ENCODE measurements at regions not wholly inside any gene's neighbourhood (a gene's known extent, or its start where the extent isn't known, plus 50 kb on each side); places are given as distances from the start of the nearest gene placed in this dataset.
"Not testable (repeated sequence)": the region's sequence is repeated elsewhere in the genome, so short reads cannot be mapped to it uniquely, and the experiment has no call there.

DNA sequence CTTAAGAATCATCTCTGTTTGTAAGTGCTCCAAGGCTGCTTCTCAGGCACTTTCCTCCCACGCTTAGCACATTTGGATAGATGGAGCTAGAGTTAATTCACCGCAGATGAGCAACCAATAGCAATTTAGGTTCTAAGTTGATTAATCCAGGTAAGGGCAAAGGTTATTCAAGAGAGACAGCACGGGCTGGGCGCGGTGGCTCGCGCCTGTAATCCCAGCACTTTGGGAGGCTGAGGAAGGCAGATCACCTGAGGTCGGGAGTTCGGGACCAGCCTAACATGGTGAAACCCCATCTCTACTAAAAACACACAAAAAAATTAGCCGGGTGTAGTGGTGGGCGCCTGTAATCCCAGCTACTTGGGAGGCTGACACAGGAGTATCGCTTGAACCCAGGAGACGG, 54.5 kb upstream of the UNC13C start:
- DNase-seq; in situ Hi-C loops (cut with HindIII; ENCODE audit: low pct_ligation_motif_present, low pct_unique_long_range_greater_than_20kb, low sequenced_read_pairs): not testable (repeated sequence)

DNA sequence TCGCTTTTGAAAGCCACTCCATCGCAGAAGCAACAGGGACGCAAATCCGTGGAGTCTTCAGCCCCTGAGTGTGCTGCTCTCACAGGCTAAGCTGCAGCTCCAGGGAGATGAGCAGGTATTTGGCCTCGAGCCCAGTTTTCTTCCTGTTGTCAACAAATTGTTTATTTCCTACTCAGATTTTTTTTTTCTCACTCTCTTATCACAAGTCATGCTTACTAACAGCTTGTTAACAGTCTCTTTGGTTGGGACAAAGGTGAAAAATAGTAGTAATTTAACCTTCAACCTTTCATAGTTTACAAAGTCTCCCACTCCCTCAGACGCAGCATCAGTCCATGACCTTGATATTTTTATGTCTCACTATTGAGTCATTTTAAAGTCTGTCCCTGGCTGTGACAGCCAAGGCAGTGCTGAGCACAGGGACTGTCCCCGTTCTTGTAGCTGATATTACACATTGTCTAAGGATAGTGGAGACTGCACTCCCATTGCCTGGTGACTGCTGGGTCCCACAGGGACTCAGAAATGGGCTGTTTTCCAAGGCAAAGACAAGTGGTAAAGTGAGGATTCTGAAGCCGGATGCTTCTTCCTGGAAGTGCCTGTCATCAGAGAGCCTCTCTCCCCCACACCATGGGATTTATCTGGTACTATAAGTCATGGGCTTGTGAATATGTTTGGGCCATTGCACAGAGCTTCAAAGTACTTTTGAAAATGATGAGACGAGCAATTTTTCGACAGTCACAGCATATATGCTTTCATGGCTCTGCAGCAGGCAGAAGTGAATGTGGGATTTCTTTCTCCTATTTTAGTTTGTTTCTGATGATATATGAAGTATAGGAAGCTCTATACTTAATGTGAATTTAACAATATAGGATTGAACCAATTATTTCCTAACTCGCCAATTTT, 59.8 kb upstream of the UNC13C start:
- DNase-seq: no peak
- in situ Hi-C loops (cut with HindIII; ENCODE audit: low pct_ligation_motif_present, low pct_unique_long_range_greater_than_20kb, low sequenced_read_pairs): no loop called here

DNA sequence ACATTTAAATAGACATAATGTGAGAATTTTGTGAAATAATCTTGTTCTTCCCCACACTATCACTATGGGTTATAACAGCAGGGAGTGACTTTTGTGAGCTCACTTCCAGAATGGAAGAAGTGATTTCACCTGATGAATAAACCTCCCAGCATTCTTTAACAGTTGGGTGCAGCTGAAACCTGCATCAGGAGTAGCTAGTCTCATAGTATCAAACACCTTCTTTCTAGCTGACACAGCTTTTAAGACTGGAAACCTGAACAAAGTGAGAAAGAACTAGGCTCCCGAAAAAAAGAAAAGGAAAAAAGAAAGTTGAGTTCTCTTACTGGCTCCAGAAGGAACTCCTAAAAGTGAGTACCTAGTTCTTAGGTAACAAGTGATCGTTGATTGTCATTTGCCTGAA, 61.1 kb upstream of the UNC13C start:
- no peak for DNase-seq
- in situ Hi-C loops (cut with HindIII; ENCODE audit: low pct_ligation_motif_present, low pct_unique_long_range_greater_than_20kb, low sequenced_read_pairs): no loop called here

DNA sequence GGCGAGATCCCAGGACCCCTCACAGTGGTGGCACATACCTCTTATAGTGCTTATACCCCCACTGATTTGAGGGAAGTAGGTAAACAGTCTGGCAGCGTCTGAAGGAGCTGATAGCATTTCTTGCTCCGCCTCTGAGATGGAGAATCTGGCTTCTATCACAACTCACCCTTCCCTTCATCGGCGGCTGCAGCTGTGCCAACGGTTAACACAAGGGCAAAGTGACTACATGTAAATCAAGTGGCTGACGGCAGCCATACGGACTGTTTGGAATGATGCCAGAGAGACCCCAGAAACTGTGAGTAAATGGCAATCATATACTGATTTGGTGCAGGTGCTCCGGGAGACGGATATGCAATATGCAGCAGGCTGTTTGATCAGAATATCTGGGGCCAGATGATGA, 66.8 kb upstream of the UNC13C start:
- no peak for DNase-seq
- in situ Hi-C loops (cut with HindIII; ENCODE audit: low pct_ligation_motif_present, low pct_unique_long_range_greater_than_20kb, low sequenced_read_pairs): no loop called here

DNA sequence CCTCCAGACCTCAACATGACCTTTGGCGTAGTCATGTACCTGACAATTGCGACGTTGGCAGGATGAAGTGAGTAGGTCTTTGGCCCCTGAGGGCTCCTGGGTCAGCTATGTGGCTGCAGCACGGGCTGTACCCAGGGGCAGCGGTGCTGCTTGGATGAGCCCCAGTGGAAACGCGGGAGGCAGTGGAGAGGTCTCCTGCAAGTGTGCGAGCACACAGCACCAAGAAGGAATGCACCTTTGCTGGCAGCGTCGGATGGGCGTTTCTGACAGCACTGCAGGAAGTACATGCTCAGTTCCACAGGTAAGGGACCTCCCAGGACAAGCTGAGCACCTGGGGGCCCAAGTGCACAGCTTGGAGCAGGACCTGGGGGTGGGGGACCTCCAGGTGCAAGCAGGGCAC, 67.4 kb upstream of the UNC13C start:
- in situ Hi-C loops (cut with HindIII; ENCODE audit: low pct_ligation_motif_present, low pct_unique_long_range_greater_than_20kb, low sequenced_read_pairs): no loop called here
- no peak for DNase-seq

DNA sequence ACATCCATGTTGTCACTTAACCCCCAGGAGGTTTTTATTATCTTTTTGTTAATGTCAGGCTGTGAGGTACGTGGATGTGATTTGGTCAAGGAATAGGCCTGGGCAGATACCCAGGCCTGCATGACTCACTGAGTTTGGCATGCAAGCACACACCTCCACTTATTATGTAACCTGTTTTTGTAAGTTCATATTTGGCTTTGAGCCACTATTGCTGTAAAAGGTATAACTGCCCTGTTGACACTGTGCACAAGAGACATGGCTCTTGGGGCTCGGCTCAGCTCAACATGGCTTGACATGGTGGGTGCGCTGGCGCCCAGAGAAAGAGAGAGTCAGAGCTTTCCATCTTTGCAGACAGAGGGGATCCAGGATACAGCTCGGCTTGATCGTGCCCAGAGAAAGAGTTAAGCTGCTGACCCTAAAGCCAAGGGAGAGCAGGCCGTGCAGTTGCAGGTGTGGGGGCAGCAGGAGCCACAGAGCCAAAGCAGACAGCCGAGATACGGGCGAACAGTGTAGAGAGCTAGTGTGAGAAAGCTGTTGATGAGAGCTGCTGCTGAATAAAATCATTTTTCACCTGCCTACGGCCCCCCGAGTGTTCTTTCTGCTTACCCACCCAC, 67.9 kb upstream of the UNC13C start:
- in situ Hi-C loops (cut with HindIII; ENCODE audit: low pct_ligation_motif_present, low pct_unique_long_range_greater_than_20kb, low sequenced_read_pairs): no loop called here
- DNase-seq: no peak

DNA sequence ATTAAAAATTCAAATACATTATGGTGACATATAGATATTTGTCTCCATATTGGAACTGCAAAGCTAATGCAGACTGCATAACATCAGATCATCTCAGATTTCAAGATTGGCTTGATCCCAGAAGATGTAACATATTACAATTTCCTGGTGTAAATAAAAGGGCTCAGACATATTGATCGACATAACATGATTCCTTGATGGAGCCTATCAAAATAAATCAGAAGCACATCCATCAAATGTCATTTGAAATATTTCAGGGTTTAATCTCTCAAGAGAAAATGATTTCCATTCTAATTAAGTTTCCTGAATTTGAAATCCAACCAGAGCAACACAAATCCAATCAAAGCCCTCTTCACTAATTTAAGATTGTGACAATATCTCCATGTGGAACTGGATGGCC, 75.1 kb upstream of the UNC13C start:
- no peak for DNase-seq
- in situ Hi-C loops (cut with HindIII; ENCODE audit: low pct_ligation_motif_present, low pct_unique_long_range_greater_than_20kb, low sequenced_read_pairs): no loop called here

DNA sequence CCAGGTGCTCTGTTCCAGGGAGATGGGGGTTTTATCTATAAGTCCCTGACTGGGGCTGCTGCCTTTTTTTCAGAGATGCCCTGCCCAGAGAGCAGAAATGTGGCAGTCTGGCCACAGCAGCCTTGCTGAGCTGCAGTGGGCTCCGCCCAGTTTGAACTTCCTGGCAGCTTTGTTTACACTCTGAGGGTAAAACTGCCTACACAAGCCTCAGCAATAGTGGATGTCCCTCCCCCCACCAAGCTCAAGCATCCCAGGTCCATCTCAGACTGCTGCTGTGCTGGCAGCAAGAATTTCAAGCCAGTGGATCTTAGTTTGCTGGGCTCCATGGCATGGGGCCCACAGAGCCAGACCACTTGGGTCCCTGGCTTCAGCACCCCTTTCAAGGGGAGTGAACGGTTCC, 84.8 kb upstream of the UNC13C start:
- DNase-seq; in situ Hi-C loops (cut with HindIII; ENCODE audit: low pct_ligation_motif_present, low pct_unique_long_range_greater_than_20kb, low sequenced_read_pairs): not testable (repeated sequence)

DNA sequence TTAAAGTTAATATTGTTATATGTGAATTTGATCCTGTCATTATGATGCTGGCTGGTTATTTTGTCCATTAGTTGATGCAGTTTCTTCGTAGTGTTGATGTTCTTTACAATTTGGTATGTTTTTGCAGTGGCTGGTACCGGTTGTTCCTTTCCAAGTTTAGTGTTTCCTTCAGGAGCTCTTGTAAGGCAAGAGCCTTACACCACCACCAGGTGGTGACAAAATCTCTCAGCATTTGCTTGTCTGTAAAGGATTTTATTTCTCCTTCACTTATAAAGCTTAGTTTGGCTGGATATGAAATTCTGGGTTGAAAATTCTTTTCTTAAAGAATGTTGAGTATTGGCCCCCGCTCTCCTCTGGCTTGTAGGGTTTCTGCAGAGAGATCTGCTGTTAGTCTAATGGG, 86.4 kb upstream of the UNC13C start:
- DNase-seq; in situ Hi-C loops (cut with HindIII; ENCODE audit: low pct_ligation_motif_present, low pct_unique_long_range_greater_than_20kb, low sequenced_read_pairs): not testable (repeated sequence)

DNA sequence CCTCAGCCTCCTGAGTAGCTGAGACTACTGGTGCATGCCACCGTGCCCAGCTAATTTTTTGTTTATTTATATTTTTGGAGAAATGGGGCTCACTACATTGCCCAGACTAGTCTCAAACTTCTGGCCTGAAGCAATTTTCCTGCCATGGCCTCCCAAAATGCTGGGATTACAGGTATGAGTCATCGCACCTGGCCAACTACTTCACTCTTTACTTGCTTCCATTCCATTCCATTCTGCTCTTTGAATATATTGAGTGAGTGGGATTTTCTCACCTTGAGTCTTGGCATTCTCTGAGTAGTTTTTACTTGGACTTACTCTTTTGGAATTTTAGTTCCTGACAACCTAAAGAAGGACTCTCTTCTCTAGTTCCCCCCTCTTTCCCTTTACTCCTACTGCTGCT, 93.8 kb upstream of the UNC13C start:
- in situ Hi-C loops (cut with HindIII; ENCODE audit: low pct_ligation_motif_present, low pct_unique_long_range_greater_than_20kb, low sequenced_read_pairs): no loop called here
- DNase-seq: no peak

DNA sequence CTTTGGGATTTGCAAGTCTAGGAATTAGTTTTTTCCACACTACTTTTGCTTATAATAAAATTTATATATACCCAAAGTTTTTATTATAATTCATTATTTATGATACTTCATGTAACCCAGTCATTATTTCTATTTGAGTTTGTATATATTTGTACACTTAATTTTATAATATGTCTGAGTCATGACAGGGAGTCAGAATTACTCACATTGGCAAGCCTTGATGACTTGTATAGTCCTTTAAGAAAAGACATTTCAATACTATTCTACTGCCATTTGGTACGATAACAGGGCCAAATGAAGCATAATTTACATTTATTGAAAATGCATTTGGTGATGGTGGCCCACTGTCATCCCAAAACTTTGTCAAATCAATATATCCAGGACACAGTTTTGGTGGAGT, 95.9 kb upstream of the UNC13C start:
- in situ Hi-C loops (cut with HindIII; ENCODE audit: low pct_ligation_motif_present, low pct_unique_long_range_greater_than_20kb, low sequenced_read_pairs): no loop called here
- DNase-seq: no peak

DNA sequence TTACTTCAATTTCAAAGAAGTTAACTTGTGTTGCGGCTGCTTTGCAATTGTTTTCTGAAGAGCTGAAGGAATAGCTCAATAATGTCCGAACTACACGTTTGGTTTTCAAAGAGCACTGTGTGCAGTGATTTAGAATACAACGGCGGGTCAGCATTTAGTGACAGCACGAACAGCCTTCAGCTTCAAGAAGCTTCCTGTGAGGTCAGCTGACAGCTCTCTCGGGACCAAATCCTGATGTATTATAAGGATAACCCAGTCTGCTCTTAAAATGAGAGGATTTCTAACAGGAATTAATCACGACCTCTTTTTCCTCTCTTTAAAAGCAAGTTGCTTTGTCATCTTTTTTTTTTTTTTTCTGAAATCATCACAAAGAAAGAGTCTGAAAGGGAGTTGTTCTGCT, 97.9 kb upstream of the UNC13C start:
- DNase-seq: no peak
- in situ Hi-C loops (cut with HindIII; ENCODE audit: low pct_ligation_motif_present, low pct_unique_long_range_greater_than_20kb, low sequenced_read_pairs): no loop called here

DNA sequence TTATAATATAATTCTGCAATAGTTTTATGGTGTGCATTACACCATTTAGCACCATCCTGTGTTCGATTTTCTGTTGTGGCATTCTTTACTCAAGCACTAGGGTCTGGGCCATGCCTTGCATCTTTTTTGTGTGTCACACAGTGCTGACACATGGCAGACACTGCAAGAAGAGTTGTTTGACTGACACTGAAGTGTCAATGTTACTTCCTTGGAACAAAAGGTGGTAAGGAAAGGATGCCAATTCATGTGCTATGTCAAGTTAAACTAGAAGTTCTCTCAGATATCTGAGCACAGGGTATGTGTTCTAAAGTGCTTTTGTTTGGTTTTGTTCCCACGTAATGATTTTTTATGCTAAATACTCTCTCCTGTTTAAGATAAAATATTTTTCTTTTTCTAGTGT, 102.5 kb upstream of the UNC13C start:
- no peak for DNase-seq
- in situ Hi-C loops (cut with HindIII; ENCODE audit: low pct_ligation_motif_present, low pct_unique_long_range_greater_than_20kb, low sequenced_read_pairs): no loop called here

DNA sequence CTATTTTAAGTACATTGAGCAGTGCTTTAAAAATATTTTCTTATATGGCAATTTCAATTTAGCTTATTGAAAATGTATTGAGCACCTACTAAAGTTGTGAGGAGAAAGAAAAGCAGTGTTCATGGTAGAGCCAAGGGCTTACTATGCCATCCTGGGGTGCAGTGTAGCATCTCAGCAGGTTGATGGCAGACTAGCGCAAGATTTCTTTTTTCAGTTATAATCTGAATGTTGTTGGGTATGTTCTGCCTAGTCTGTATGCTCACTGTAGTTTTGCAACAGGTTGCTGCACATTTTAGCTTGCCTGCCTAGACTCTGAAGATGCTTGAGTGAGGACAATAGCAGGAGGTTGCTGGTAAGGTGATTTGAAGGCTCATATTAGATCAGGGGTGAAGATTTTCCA, 103.1 kb upstream of the UNC13C start:
- no peak for DNase-seq
- in situ Hi-C loops (cut with HindIII; ENCODE audit: low pct_ligation_motif_present, low pct_unique_long_range_greater_than_20kb, low sequenced_read_pairs): no loop called here

DNA sequence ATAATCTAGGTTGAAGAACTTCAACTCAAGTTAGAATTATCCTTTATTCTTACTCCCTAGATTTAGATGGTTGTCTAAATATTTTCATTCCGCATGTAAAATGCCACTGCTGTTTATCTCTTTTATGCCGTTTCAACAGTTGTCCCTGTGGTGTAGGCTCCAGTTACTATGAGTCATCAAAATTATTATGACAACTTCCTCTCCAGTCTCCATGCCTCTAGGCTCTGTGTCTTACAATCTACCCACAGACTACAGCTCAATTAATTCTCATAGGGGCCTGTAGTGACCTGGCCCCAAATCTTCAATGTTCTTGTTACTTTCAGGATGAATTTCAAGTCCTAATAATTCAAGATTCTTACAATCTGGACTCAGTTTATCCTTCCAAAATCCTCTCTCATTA, 105.8 kb upstream of the UNC13C start:
- in situ Hi-C loops (cut with HindIII; ENCODE audit: low pct_ligation_motif_present, low pct_unique_long_range_greater_than_20kb, low sequenced_read_pairs): no loop called here

DNA sequence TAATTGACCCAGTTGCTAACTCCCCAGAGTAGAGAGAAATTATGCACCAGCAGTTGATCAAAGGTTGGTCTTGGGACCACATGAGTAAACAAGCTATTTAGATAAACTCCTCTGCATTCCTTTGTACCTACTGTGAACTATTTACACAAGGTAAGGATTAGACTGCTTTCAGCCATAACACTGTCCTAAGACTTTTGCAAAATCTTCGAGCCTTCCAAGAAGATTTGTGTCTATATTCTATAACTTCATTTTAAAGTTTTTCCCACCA, 108.5 kb upstream of the UNC13C start:
- DNase-seq: no peak
- in situ Hi-C loops (cut with HindIII; ENCODE audit: low pct_ligation_motif_present, low pct_unique_long_range_greater_than_20kb, low sequenced_read_pairs): no loop called here

More for the DNA sequence above, 105.8 kb upstream of the UNC13C start:
- DNase-seq: no peak

DNA sequence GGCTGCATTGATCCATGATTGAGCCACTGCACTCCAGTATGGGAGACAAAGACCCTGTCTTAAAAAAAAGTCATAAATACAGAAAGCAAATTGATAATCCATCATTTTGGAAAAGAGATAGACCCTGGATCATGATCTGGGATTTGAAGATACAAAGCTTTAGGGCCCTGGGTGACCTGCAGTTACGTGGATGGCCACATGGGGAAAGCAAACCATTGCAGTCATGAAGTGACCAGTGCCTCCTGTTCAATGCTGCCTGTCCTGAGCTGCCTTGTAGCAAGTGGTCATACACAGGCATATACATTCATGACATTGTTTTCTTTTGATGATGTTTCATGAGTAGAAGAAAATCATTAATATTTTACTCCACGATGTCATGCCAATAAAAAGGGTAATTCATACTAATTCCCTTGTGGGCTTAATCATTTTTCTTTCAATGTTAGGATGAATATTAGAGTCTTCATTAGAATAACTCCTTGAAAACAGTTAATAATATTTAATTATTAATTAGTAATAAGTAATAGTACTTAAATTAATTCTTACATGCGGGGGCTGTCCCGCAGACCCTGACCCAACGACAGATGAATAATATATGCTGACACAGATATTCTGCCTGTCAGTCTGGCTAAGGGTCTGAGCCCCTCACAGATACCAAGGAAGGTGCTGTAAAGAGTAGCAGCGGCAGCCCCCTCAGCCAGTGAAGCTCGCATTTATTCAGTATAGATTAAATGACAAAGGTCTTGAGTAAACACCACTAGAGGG, 109.0 kb upstream of the UNC13C start:
- in situ Hi-C loops (cut with HindIII; ENCODE audit: low pct_ligation_motif_present, low pct_unique_long_range_greater_than_20kb, low sequenced_read_pairs): no loop called here

DNA sequence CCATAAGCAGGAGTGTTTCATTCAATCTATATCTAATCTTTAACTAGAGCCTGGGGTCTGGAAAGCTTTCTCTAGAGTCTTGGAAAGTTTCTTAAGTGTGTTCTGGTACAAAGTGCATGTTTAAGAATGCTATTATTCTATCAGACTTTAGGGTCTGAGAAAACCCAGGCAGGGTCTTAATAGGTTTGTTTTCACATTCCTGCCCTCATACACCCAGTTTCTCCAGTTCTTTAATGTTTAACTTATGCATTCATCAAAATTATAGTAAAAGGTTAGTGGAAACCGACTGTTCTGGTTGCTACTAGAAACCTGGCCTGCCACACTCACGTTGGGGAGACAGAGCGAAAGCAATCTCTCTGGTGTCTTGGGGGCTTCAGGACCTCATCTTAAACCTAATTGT, 102.9 kb upstream of the WDR72 start:
- in situ Hi-C loops (cut with HindIII; ENCODE audit: low pct_ligation_motif_present, low pct_unique_long_range_greater_than_20kb, low sequenced_read_pairs): no loop called here
- DNase-seq: no peak

More for the DNA sequence above, 109.0 kb upstream of the UNC13C start:
- DNase-seq: peak; percentile 31

DNA sequence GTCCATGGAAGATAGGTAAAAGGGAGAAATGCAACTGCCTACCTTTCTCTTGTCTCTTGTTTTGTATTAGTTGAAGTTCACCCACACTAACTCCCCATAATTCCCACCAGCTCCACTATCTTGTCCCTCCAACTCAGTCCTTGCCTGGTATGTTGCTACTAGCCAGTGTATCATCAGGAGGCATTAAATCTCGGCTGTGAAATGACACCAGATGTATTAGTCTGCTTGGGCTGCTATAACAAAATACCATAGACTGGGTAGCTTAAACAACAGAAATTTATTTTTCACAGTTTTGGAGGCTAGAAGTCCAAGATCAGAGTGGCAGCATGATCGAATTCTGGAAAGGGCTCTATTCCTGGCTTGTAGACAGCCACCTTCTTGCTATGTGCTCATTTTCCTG, 102.3 kb upstream of the WDR72 start:
- no peak for DNase-seq
- in situ Hi-C loops (cut with HindIII; ENCODE audit: low pct_ligation_motif_present, low pct_unique_long_range_greater_than_20kb, low sequenced_read_pairs): no loop called here

Data from ACHN (cell line).